ENCODE measurements at regions not wholly inside any gene's neighbourhood (a gene's known extent, or its start where the extent isn't known, plus 50 kb on each side); places are given as distances from the start of the nearest gene placed in this dataset.

GRCh38 chr5:58246461-58246944, 213.4 kb downstream of the PLK2 start:
- no peak for DNase-seq

GRCh38 chr5:58245476-58245840, 214.4 kb downstream of the PLK2 start:
- no peak for DNase-seq

- no peak for DNase-seq
These were observed 214.9 kb downstream of the PLK2 start for GRCh38 chr5:58244819-58245475.

DNA sequence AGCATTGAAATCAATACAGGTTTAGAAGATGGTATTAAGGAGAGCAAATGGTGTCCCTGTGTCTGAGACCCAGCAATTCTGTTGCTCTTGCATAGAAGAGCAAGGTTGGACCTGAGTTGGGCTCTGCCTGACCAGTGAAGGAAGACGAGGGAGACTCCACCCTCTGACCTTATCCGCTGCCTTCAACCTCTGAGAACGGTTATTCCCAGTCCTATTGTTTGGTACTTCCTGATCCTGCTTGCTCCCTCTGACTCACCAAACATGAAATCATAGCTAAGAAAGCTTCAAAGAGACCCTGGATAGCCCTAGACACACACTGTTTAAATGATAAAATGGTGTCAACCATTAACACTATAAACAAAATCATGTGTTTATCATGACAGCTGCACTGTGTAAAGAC, 218.5 kb downstream of the PLK2 start:
- DNase-seq: no peak

GRCh38 chr5:58240322-58240721, 219.6 kb downstream of the PLK2 start:
- no peak for DNase-seq

DNA sequence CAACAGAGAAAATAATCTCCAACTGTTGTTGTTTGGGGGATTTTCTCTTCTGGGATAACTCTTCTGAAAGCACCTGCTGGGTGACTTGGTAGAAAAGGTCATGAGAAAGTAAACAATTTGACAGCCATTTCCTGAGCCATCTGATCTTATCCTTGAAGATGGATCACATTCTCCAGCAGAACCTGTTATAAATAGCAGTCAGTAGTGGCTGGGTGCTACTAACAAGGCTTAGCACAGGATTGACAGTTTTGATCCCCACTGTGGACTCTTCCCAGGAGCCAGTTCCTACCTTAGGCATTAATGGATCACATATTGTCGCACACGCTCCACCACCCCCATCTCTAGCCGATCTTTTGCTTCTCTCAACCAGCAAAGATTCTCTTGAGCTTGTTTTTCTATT, 220.2 kb downstream of the PLK2 start:
- no peak for DNase-seq

DNA sequence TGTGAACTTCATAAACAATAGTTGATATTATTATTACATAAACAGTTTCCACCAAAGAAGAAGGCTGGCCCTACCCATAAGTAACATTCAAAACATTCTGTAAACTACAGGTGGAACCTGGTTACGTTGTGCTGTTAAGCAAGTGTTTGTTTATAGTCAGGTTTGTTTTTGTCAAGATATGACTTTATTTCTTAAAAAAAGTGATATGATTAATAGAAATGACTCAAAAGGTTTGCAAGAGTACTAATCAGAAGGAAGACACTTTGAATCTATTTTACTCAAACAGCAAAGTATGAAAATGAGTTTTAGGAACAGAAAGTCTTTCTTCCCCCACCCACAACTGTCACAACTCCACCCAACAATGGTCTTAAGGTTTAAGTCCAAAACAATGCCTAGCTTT, 220.8 kb downstream of the PLK2 start:
- DNase-seq: no peak

- no peak for DNase-seq
These were observed 223.4 kb downstream of the PLK2 start for GRCh38 chr5:58236498-58236897.

DNA sequence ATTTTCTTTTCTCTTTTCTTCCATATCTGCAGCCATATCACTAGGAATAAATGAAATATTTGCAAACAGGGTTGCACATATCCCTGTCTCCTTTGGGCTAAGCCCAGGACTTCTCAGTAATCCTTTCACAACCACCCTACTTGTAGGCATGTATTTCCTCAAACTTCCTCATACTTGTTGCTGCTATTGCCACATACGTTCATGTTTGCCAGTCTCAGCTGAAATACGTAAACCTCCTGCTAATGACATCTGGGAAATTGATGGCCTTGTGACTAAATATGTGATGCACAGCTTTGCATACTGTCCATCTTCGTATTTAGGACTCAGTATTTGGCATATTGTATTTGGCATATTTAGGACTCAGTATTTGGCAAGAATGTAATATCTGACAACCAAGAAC, 224.6 kb downstream of the PLK2 start:
- no peak for DNase-seq

GRCh38 chr5:58232130-58232529, 227.8 kb downstream of the PLK2 start:
- DNase-seq: no peak

GRCh38 chr5:58231041-58231440, 228.8 kb downstream of the PLK2 start:
- no peak for DNase-seq

GRCh38 chr5:58228896-58229295, 231.0 kb downstream of the PLK2 start:
- DNase-seq: no peak

GRCh38 chr5:58227858-58228257, 232.0 kb downstream of the PLK2 start:
- DNase-seq: no peak

- no peak for DNase-seq
These were observed 235.2 kb downstream of the PLK2 start for GRCh38 chr5:58224661-58225060.

GRCh38 chr5:58224221-58224620, 235.7 kb downstream of the PLK2 start:
- no peak for DNase-seq

GRCh38 chr5:58215364-58215763, 244.5 kb downstream of the PLK2 start:
- DNase-seq: no peak

- no peak for DNase-seq
These were observed 248.4 kb downstream of the PLK2 start for GRCh38 chr5:58211441-58211840.

GRCh38 chr5:58208674-58209073, 251.2 kb downstream of the PLK2 start:
- DNase-seq: no peak

DNA sequence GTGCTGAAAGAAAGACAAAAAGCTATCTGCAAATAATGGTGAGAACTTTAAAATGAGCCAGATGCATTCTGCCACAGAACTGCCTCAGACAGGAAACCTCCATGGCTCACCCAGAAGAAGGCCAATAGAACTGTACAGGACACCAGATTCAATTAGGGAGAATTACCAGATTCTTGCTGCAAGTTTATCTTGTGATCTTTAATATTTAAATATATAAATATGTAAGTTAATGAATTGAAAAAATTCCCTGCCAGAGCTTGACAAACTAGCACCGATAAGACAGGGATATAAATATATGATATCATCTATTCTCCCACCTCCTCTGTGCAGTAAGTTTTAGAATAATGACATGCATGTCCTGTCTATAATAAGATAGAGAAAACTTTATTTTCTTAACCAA, 252.8 kb downstream of the PLK2 start:
- DNase-seq: no peak

GRCh38 chr5:58204966-58205365, 254.9 kb downstream of the PLK2 start:
- no peak for DNase-seq

GRCh38 chr5:58202941-58203444, 256.9 kb downstream of the PLK2 start:
- no peak for DNase-seq

GRCh38 chr5:58201922-58202648, 257.8 kb downstream of the PLK2 start:
- no peak for DNase-seq

DNA sequence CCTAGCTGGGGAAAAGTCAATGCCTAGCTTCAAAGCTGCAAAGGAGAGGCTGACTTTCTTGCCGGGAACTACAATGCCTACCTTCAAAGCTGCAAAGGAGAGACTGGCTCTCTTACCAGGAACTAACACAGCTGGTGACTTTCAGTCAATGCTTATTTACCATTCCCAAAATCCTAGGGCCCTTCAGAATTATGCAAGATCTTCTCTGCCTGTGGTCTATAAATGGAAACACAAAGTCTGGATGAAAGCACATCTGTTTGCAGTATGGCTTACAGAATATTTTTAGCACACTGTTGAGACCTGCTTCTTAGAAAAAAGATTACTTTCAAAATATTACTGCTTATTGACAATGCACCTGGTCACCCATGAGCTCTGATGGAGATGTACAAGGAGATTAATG, 259.4 kb downstream of the PLK2 start:
- DNase-seq: no peak

GRCh38 chr5:58199087-58199486, 260.8 kb downstream of the PLK2 start:
- no peak for DNase-seq

DNA sequence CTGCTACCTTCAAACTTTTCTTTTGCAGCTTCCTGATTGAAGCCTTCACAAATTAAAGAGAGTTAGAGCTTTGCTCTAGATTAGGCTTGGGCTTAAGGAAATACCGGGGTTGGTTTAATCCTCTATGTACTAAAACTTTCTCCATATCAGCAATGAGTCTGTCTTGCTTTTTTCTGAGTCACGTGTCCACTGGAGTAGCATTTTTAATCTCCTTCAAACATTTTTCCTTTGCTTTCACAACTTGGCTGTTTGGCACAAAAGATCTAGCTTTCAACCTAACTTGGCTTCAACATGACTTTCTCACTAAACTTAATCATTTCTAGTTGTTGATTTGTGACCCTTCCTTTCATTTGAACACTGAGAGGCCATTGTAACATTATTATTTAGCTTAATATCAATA, 261.6 kb downstream of the PLK2 start:
- DNase-seq: no peak
